Neural cell (in vitro differentiated cells): ENCODE measurements at regions not wholly inside any gene's neighbourhood (a gene's known extent, or its start where the extent isn't known, plus 50 kb on each side); places are given as distances from the start of the nearest gene placed in this dataset.

Experiments used
- H2AFZ ChIP-seq: fragments of 200-600, 300-800 bp; sonication (generic), shearing (Covaris generic); 2 replicates; pipeline ENCODE4 v1.6.0; 2014; ENCODE audit warnings: low read depth, mild to moderate bottlenecking, antibody characterized with exemption, low read length, moderate library complexity
- H3F3A ChIP-seq: fragments of 200-600 bp; shearing (Covaris generic); 2 replicates; pipeline ENCODE4 v1.6.1; 2016; ENCODE audit warnings: mild to moderate bottlenecking, moderate library complexity, mixed read lengths, antibody characterized with exemption, low read length; ENCODE audit not compliant: insufficient read depth, poor library complexity, severe bottlenecking
- H3K27ac ChIP-seq: fragments of 200-600, 300-800 bp; sonication (generic), shearing (Covaris generic); 2 replicates; pipeline ENCODE4 v1.5.1; 2014; ENCODE audit warnings: mild to moderate bottlenecking, low read length, moderate library complexity
- H3K27me3 ChIP-seq: fragments of 300-800, 200-600 bp; sonication (generic), shearing (Covaris generic); 2 replicates; pipeline ENCODE4 v1.6.0; 2014; ENCODE audit warnings: mild to moderate bottlenecking, low read depth, low read length, moderate library complexity; ENCODE audit not compliant: insufficient read depth
- H3K36me3 ChIP-seq: fragments of 300-800, 200-600 bp; sonication (generic), shearing (Covaris generic); 2 replicates; pipeline ENCODE4 v1.5.1; 2014; ENCODE audit warnings: mild to moderate bottlenecking, antibody characterized with exemption, low read length, moderate library complexity; ENCODE audit not compliant: insufficient read depth
- H3K4me2 ChIP-seq: fragments of 300-800, 200-600 bp; sonication (generic), shearing (Covaris generic); 2 replicates; pipeline ENCODE4 v1.6.0; 2014; ENCODE audit warnings: mild to moderate bottlenecking, low read length
- H3K4me3 ChIP-seq: fragments of 300-800, 200-600 bp; sonication (generic), shearing (Covaris generic); 2 replicates; pipeline ENCODE4 v1.5.1; 2014; ENCODE audit warnings: mild to moderate bottlenecking, low read length, moderate library complexity
- H3K79me2 ChIP-seq: fragments of 200-600 bp; shearing (Covaris generic); replicated peaks from 2 replicates; pipeline ENCODE4 v1.6.0; 2014; ENCODE audit warnings: mild to moderate bottlenecking, low read length, moderate library complexity; ENCODE audit not compliant: insufficient read depth
- H3K9ac ChIP-seq: fragments of 300-800, 200-600 bp; sonication (generic), shearing (Covaris generic); 2 replicates; pipeline ENCODE4 v1.6.1; 2016; ENCODE audit warnings: mild to moderate bottlenecking, low read length, mixed read lengths
- H3K9me2 ChIP-seq: fragments of 200-600 bp; shearing (Covaris generic); 2 replicates; pipeline ENCODE4 v1.6.1; 2016; ENCODE audit warnings: mild to moderate bottlenecking, low read length, mixed read lengths; ENCODE audit not compliant: insufficient read depth
- H3K9me3 ChIP-seq: fragments of 200-600, 300-800 bp; sonication (generic), shearing (Covaris generic); 2 replicates; pipeline ENCODE4 v1.6.1; 2016; ENCODE audit warnings: mild to moderate bottlenecking, mixed run types, low read length, moderate library complexity, mixed read lengths
- H4K20me1 ChIP-seq: fragments of 200-600 bp; shearing (Covaris generic); 2 replicates; pipeline ENCODE4 v1.6.1; 2016; ENCODE audit warnings: mild to moderate bottlenecking, mixed run types; ENCODE audit not compliant: insufficient read depth
- EP300 ChIP-seq: fragments of 450-650 bp; conservative IDR thresholded peaks from 2 replicates; pipeline ENCODE4 v1.6.1; 2014; ENCODE audit warnings: antibody characterized with exemption, mild to moderate bottlenecking, moderate library complexity; ENCODE audit not compliant: poor library complexity, severe bottlenecking
- EZH2 ChIP-seq: fragments of 200-600, 300-800 bp; shearing (Covaris generic), sonication (generic); IDR thresholded peaks from 2 replicates; pipeline ENCODE4 v1.6.1; 2014; ENCODE audit warnings: antibody characterized with exemption, low read length, borderline replicate concordance, mild to moderate bottlenecking; ENCODE audit not compliant: insufficient read depth, poor library complexity, severe bottlenecking
- MXI1 ChIP-seq: fragments of 450-650 bp; conservative IDR thresholded peaks from 2 replicates; pipeline ENCODE4 v1.6.1; 2014; ENCODE audit warnings: antibody characterized with exemption, mild to moderate bottlenecking; ENCODE audit not compliant: poor library complexity, severe bottlenecking
- POLR2AphosphoS5 ChIP-seq: IDR thresholded peaks from 2 replicates; pipeline ENCODE4 v1.6.1; 2012
- RAD21 ChIP-seq: fragments of 450-650 bp; conservative IDR thresholded peaks from 2 replicates; pipeline ENCODE4 v1.6.1; 2014; ENCODE audit warnings: antibody characterized with exemption, mild to moderate bottlenecking, moderate library complexity
- SMC3 ChIP-seq: fragments of 450-650 bp; conservative IDR thresholded peaks from 2 replicates; pipeline ENCODE4 v1.6.1; 2014; ENCODE audit warnings: antibody characterized with exemption, mild to moderate bottlenecking, moderate library complexity; ENCODE audit not compliant: poor library complexity
- TAF1 ChIP-seq: IDR thresholded peaks from 2 replicates; pipeline ENCODE4 v1.6.1; 2012; ENCODE audit warnings: low read depth
- TF ChIP-seq, protein P1 (sequence below): IDR thresholded peaks from 2 replicates; pipeline ENCODE4 v1.6.1; 2012; ENCODE audit warnings: borderline replicate concordance
- TF ChIP-seq, protein P2 (sequence below): fragments of 450-650 bp; IDR thresholded peaks from 2 replicates; pipeline ENCODE4 v1.5.1; 2014; ENCODE audit warnings: antibody characterized with exemption, mild to moderate bottlenecking, moderate library complexity; ENCODE audit not compliant: poor library complexity, severe bottlenecking

DNA sequence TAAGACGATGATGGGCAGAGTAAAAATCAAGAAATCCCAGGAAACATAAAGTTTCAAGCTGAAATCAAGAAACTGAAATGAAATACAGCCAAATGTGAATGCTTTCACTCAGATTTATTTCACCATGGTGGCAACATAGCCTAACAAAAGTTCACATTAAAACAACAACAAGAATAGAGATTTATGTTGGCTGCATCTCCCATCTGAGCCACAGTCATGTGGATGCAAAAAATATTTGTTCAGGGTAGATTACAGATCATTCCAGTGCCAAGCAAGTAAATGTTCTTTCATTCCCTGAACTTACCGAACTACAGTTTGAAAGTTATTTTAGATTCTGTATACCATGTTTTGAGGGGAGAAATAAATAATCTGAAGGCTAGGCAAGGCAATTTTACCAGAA lies 159.9 kb upstream of the TMTC1 start:
- Histone ChIP-seq H3K79me2 (no peaks in the 10 kb centered on the region), H3K36me3 (no peaks in the 10 kb centered on the region), H3K4me2 (no peak overlapping the region), H3K4me3 (no peak overlapping the region), H3K27ac (no peak overlapping the region), H3K9ac (no peak overlapping the region), H4K20me1 (no peaks in the 10 kb centered on the region), H2AFZ (no peak overlapping the region), H3K9me3 (no peaks in the 10 kb centered on the region), H3F3A (no peaks in the 10 kb centered on the region), H3K27me3 (no peaks in the 10 kb centered on the region), H3K9me2 (no peaks in the 10 kb centered on the region)
- TF ChIP-seq EZH2, result no peak
- no peak for TF ChIP-seq MXI1
- no peak for TF ChIP-seq POLR2AphosphoS5
- TF ChIP-seq, protein P1, sequence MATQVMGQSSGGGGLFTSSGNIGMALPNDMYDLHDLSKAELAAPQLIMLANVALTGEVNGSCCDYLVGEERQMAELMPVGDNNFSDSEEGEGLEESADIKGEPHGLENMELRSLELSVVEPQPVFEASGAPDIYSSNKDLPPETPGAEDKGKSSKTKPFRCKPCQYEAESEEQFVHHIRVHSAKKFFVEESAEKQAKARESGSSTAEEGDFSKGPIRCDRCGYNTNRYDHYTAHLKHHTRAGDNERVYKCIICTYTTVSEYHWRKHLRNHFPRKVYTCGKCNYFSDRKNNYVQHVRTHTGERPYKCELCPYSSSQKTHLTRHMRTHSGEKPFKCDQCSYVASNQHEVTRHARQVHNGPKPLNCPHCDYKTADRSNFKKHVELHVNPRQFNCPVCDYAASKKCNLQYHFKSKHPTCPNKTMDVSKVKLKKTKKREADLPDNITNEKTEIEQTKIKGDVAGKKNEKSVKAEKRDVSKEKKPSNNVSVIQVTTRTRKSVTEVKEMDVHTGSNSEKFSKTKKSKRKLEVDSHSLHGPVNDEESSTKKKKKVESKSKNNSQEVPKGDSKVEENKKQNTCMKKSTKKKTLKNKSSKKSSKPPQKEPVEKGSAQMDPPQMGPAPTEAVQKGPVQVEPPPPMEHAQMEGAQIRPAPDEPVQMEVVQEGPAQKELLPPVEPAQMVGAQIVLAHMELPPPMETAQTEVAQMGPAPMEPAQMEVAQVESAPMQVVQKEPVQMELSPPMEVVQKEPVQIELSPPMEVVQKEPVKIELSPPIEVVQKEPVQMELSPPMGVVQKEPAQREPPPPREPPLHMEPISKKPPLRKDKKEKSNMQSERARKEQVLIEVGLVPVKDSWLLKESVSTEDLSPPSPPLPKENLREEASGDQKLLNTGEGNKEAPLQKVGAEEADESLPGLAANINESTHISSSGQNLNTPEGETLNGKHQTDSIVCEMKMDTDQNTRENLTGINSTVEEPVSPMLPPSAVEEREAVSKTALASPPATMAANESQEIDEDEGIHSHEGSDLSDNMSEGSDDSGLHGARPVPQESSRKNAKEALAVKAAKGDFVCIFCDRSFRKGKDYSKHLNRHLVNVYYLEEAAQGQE, result no peak
- TF ChIP-seq, protein P2, sequence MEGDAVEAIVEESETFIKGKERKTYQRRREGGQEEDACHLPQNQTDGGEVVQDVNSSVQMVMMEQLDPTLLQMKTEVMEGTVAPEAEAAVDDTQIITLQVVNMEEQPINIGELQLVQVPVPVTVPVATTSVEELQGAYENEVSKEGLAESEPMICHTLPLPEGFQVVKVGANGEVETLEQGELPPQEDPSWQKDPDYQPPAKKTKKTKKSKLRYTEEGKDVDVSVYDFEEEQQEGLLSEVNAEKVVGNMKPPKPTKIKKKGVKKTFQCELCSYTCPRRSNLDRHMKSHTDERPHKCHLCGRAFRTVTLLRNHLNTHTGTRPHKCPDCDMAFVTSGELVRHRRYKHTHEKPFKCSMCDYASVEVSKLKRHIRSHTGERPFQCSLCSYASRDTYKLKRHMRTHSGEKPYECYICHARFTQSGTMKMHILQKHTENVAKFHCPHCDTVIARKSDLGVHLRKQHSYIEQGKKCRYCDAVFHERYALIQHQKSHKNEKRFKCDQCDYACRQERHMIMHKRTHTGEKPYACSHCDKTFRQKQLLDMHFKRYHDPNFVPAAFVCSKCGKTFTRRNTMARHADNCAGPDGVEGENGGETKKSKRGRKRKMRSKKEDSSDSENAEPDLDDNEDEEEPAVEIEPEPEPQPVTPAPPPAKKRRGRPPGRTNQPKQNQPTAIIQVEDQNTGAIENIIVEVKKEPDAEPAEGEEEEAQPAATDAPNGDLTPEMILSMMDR, result no peak

DNA sequence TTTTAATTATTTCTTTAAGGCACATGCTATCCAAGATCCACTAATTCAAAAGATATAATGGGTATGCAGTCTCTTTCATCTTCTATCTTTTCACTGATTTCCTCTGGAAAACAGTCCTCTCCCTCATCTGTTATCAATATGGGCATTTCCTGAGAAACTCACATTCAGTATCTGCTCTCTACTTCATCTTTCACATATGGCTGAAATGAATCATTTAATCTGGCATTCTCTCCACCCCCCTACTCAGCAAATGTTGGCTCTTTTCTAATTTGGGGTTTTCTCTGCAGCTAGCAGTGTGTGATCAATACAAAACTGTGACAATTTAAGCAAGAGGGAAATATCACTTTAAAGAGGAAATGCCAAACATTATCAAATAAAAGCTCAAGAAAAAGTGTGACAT lies 157.1 kb upstream of the TMTC1 start:
- Histone ChIP-seq H3K36me3 (no peaks in the 10 kb centered on the region), H3K27ac (no peak overlapping the region), H3K27me3 (no peaks in the 10 kb centered on the region), H3K4me2 (no peak overlapping the region), H4K20me1 (no peaks in the 10 kb centered on the region), H3K9me2 (no peaks in the 10 kb centered on the region), H2AFZ (no peak overlapping the region), H3K4me3 (no peak overlapping the region), H3K9me3 (no peaks in the 10 kb centered on the region), H3F3A (no peaks in the 10 kb centered on the region), H3K79me2 (no peaks in the 10 kb centered on the region), H3K9ac (no peak overlapping the region)
- TF ChIP-seq TAF1 (no peak), RAD21 (no peak), POLR2AphosphoS5 (no peak), EP300 (no peak), EZH2 (no peak), MXI1 (no peak), SMC3 (no peak)
- TF ChIP-seq, protein P2, result no peak
